Naive thymus-derived CD8-positive, alpha-beta T cell (primary cell): ENCODE measurements at regions not wholly inside any gene's neighbourhood (a gene's known extent, or its start where the extent isn't known, plus 50 kb on each side); places are given as distances from the start of the nearest gene placed in this dataset.
"Not testable (repeated sequence)": the region's sequence is repeated elsewhere in the genome, so short reads cannot be mapped to it uniquely, and the experiment has no call there.

Experiments used
- ATAC-seq, 2 donors: fragments of 150-1000 bp; cut with Tn5 transposase in 1 of 2; sonication (Bioruptor Pico), chemical (Tn5 transposase) in 1 of 2; 1 replicate in 1 of 2; 2 replicates in 1 of 2; pipeline ENCODE4 v1.10.0; 2021; ENCODE audit warnings: mild to moderate bottlenecking in 2 of 2, moderate library complexity in 2 of 2
- POLR2A ChIA-PET: fragments of 350-600 bp; sonication (Branson Sonifier 250); formaldehyde crosslinking; loops from one replicate; lab custom pipeline; 2021; ENCODE audit warnings: antibody characterized with exemption; lab: Charles Lee
- DNase-seq, 10 donors: peaks; one replicate each; pipeline versions ENCODE4 v3.0.0 to v3.0.0-alpha.2; 2020 to 2022
- H3K27ac Mint-ChIP-seq, 10 donors: one replicate each; pipeline ENCODE4 v1.8.0; 2020 to 2022; ENCODE audit warnings: mild to moderate bottlenecking in 10 of 10, mixed read lengths in 10 of 10, moderate library complexity in 4 of 10, inconsistent platforms in 1 of 10
- H3K27me3 Mint-ChIP-seq, 5 donors: one replicate each; pipeline ENCODE4 v1.8.0; 2021 to 2022; ENCODE audit warnings: mixed read lengths in 5 of 5
- H3K36me3 Mint-ChIP-seq, 3 donors: one replicate each; pipeline ENCODE4 v1.8.0; 2020 to 2022; ENCODE audit warnings: mixed read lengths in 3 of 3, mild to moderate bottlenecking in 2 of 3, inconsistent platforms in 1 of 3
- H3K4me1 Mint-ChIP-seq, 4 donors: one replicate each; pipeline ENCODE4 v1.8.0; 2021 to 2022; ENCODE audit warnings: mixed read lengths in 4 of 4
- H3K4me3 Mint-ChIP-seq, 10 donors: one replicate each; pipeline ENCODE4 v1.8.0; 2020 to 2022; ENCODE audit warnings: mild to moderate bottlenecking in 10 of 10, mixed read lengths in 10 of 10, moderate library complexity in 6 of 10, inconsistent platforms in 1 of 10
- H3K9me3 Mint-ChIP-seq, 9 donors: one replicate each; pipeline ENCODE4 v1.8.0; 2020 to 2022; ENCODE audit warnings: mixed read lengths in 9 of 9, mild to moderate bottlenecking in 3 of 9, inconsistent platforms in 1 of 9, moderate library complexity in 1 of 9

GRCh38 chr11:109521571-109522086, 99.6 kb downstream of the C11orf87 start:
- Mint-ChIP-seq H3K27ac (no peak overlapping the region), H3K4me1 (no peaks in the 10 kb centered on the region), H3K9me3 (peaks cover 0 to 20% (median 6%) of the 10 kb centered on the region in 9 donors), H3K4me3 (no peak overlapping the region), H3K36me3 (no peaks in the 10 kb centered on the region), H3K27me3 (no peaks in the 10 kb centered on the region)
- POLR2A ChIA-PET = no interaction called here
- no peak for ATAC-seq
- DNase-seq = no peak

DNA sequence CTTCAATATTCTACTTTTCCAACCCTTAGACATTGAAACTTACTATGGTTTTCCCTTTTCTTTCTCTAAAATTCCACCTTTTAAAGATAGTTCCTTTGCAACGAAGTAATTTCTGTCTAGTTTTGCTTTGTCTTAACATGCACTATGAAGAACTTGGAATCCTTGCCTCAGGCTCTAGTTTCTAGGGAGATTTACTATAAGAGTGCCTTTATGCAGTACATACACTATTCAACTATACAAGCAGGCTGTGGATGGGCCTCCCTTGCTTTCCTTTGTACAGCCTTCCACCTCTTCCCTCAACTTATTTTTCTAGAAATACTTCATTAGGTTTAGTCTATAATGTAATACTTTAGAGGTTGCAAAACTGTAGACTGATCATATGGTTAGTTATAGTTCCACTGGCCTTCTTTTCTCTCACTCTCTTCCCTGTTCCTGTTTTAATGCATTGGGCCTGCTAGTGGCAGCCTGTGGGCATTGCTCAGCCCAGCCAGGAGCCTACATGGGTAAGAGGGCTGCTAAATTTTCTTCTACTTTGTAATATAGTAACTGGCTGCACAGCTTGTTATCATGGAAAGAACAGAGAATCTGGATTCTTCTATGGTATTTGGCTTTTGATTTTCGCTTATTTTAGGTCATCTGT, 100.2 kb downstream of the C11orf87 start:
- H3K27me3 Mint-ChIP-seq = no peaks in the 10 kb centered on the region
- POLR2A ChIA-PET = no interaction called here
- no peak for ATAC-seq
- H3K27ac Mint-ChIP-seq = no peak overlapping the region
- no peak overlapping the region for H3K4me3 Mint-ChIP-seq
- H3K36me3 Mint-ChIP-seq = no peaks in the 10 kb centered on the region
- no peaks in the 10 kb centered on the region for H3K4me1 Mint-ChIP-seq
- DNase-seq = no peak
- H3K9me3 Mint-ChIP-seq = peaks cover 0 to 20% (median 6%) of the 10 kb centered on the region in 9 donors

GRCh38 chr11:109525636-109526035, 103.6 kb downstream of the C11orf87 start:
- POLR2A ChIA-PET, DNase-seq, H3K27ac Mint-ChIP-seq, ATAC-seq, H3K4me1 Mint-ChIP-seq, H3K27me3 Mint-ChIP-seq, H3K36me3 Mint-ChIP-seq, H3K4me3 Mint-ChIP-seq: not testable (repeated sequence)
- H3K9me3 Mint-ChIP-seq = peaks cover 0 to 20% (median 6%) of the 10 kb centered on the region in 9 donors

- DNase-seq = no peak
- Mint-ChIP-seq H3K4me3 (no peak overlapping the region), H3K27me3 (no peaks in the 10 kb centered on the region), H3K27ac (no peak overlapping the region), H3K9me3 (peaks cover 0 to 20% (median 6%) of the 10 kb centered on the region in 9 donors), H3K4me1 (no peaks in the 10 kb centered on the region), H3K36me3 (no peaks in the 10 kb centered on the region)
- no peak for ATAC-seq
- POLR2A ChIA-PET = no interaction called here
These were observed 104.1 kb downstream of the C11orf87 start for GRCh38 chr11:109526061-109526460.

DNA sequence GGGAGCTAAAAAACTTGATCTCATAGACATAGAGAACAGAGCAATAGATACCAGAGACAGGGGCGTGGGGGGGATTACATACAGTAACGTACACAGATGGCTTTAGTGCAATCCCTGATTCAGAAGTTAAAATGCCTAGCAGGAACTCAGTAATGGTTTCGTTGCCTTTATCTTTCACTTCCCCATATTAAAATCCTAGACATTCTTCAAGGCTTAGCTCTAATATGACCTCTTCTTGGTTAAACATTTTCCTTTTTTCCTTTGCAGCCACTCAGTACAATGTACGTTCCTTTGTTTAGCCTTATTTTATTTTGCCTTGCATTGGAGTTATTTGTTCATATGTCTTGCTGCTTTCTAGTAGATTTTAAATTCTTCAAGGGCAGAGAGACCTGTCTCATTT, 104.9 kb downstream of the C11orf87 start:
- H3K9me3 Mint-ChIP-seq = peaks cover 0 to 20% (median 6%) of the 10 kb centered on the region in 9 donors
- POLR2A ChIA-PET = no interaction called here

DNA sequence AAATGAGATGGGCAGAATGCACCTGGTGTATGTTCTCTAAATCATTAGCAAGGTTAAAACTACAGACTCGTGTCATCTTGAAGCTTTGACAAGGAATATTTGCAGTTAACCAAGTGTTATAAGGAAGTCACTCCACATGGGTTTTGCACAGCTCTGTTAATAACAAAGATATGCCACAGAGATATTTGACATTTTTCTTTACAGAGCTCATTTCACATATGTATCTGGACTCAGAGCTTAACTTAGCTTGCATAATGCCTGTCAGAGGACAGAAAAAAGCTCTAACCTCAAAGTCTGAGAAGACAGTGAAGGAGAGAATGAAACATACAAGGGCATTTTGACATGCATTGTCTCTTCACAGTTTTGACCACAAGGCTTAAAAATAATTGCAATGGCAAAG, 105.5 kb downstream of the C11orf87 start:
- no peaks in the 10 kb centered on the region for H3K27me3 Mint-ChIP-seq
- no peak overlapping the region for H3K27ac Mint-ChIP-seq
- POLR2A ChIA-PET = no interaction called here
- H3K9me3 Mint-ChIP-seq = peaks cover 0 to 16% (median 6%) of the 10 kb centered on the region in 9 donors
- H3K4me1 Mint-ChIP-seq = no peaks in the 10 kb centered on the region
- no peaks in the 10 kb centered on the region for H3K36me3 Mint-ChIP-seq
- ATAC-seq (no peak), DNase-seq (no peak)
- no peak overlapping the region for H3K4me3 Mint-ChIP-seq

More for the DNA sequence above, 104.9 kb downstream of the C11orf87 start:
- ATAC-seq (no peak), DNase-seq (no peak)
- H3K27ac Mint-ChIP-seq = no peak overlapping the region
- H3K27me3 Mint-ChIP-seq = no peaks in the 10 kb centered on the region
- no peak overlapping the region for H3K4me3 Mint-ChIP-seq
- no peaks in the 10 kb centered on the region for H3K4me1 Mint-ChIP-seq
- H3K36me3 Mint-ChIP-seq = no peaks in the 10 kb centered on the region

- Mint-ChIP-seq H3K4me3 (no peak overlapping the region), H3K27ac (no peak overlapping the region), H3K36me3 (peaks cover 0 to 7% (median 0%) of the 10 kb centered on the region in 3 donors), H3K9me3 (peaks cover 0 to 16% (median 6%) of the 10 kb centered on the region in 9 donors), H3K27me3 (peaks cover 0 to 3% (median 0%) of the 10 kb centered on the region in 5 donors), H3K4me1 (no peaks in the 10 kb centered on the region)
- ATAC-seq (no peak), DNase-seq (no peak)
- POLR2A ChIA-PET = no interaction called here
These were observed 125.5 kb downstream of the C11orf87 start for GRCh38 chr11:109547356-109548027.

GRCh38 chr11:109552376-109552775, 130.4 kb downstream of the C11orf87 start:
- H3K9me3 Mint-ChIP-seq = peaks cover 0 to 4% (median 0%) of the 10 kb centered on the region in 9 donors
- no peak for DNase-seq
- H3K4me1 Mint-ChIP-seq = no peaks in the 10 kb centered on the region
- H3K27me3 Mint-ChIP-seq = peaks cover 0 to 3% (median 0%) of the 10 kb centered on the region in 5 donors
- POLR2A ChIA-PET = no interaction called here
- H3K4me3 Mint-ChIP-seq = no peak overlapping the region
- ATAC-seq = no peak
- no peak overlapping the region for H3K27ac Mint-ChIP-seq
- H3K36me3 Mint-ChIP-seq = no peaks in the 10 kb centered on the region

GRCh38 chr11:109553284-109553683, 131.3 kb downstream of the C11orf87 start:
- no peak for DNase-seq
- Mint-ChIP-seq H3K36me3 (no peaks in the 10 kb centered on the region), H3K4me3 (no peak overlapping the region), H3K27ac (no peak overlapping the region), H3K27me3 (peaks cover 0 to 3% (median 0%) of the 10 kb centered on the region in 5 donors), H3K9me3 (peaks cover 0 to 6% (median 2%) of the 10 kb centered on the region in 9 donors), H3K4me1 (no peaks in the 10 kb centered on the region)
- POLR2A ChIA-PET = no interaction called here
- ATAC-seq = no peak

DNA sequence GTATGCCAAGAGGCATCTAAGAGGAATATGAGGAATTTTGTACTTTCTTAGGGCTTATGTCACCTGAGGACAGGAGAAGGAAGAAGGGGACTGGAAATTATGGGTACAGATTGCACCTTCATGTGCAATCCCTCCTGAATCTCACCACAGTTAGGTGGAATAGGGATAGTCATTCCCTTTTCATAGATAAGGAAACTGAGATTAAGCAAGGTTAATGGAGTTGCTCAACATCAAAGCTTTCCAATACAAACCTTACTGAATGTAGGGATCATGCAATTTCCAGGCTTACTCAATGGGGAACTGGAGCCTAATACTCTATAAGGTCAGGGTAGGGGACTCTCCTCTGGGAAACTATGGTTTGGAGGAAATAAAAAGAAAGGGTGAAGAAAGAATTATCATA, 133.0 kb downstream of the C11orf87 start:
- no peaks in the 10 kb centered on the region for H3K4me1 Mint-ChIP-seq
- no peaks in the 10 kb centered on the region for H3K36me3 Mint-ChIP-seq
- H3K27me3 Mint-ChIP-seq = no peaks in the 10 kb centered on the region
- no peak overlapping the region for H3K4me3 Mint-ChIP-seq
- ATAC-seq (no peak), DNase-seq (no peak)
- peaks cover 0 to 16% (median 5%) of the 10 kb centered on the region in 9 donors for H3K9me3 Mint-ChIP-seq
- no peak overlapping the region for H3K27ac Mint-ChIP-seq
- POLR2A ChIA-PET = no interaction called here

DNA sequence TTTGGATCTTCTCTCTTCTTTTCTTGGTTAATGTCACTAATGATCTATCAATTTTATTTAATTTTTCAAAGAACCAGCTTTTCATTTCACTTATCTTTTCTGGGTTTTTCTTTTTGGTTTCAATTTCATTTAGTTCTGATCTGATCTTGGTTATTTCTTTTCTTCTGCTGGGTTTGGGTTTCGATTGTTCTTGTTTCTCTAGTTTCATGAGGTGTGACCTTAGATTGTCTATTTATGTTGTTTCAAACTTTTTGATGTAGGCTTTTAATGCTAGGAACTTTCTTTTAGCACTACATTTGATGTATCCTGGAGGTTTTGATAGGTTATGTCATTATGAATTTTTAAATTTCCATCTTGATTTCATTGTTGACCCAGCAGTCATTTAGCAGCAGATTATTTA, 142.3 kb downstream of the C11orf87 start:
- DNase-seq (no peak), ATAC-seq (no peak)
- H3K9me3 Mint-ChIP-seq = peaks cover 5 to 27% (median 12%) of the 10 kb centered on the region in 9 donors
- POLR2A ChIA-PET = no interaction called here
- no peaks in the 10 kb centered on the region for H3K4me1 Mint-ChIP-seq
- peaks cover 0 to 12% (median 0%) of the 10 kb centered on the region in 3 donors for H3K36me3 Mint-ChIP-seq
- peaks cover 2 to 12% (median 4%) of the 10 kb centered on the region in 5 donors for H3K27me3 Mint-ChIP-seq
- no peak overlapping the region for H3K4me3 Mint-ChIP-seq
- no peak overlapping the region for H3K27ac Mint-ChIP-seq

DNA sequence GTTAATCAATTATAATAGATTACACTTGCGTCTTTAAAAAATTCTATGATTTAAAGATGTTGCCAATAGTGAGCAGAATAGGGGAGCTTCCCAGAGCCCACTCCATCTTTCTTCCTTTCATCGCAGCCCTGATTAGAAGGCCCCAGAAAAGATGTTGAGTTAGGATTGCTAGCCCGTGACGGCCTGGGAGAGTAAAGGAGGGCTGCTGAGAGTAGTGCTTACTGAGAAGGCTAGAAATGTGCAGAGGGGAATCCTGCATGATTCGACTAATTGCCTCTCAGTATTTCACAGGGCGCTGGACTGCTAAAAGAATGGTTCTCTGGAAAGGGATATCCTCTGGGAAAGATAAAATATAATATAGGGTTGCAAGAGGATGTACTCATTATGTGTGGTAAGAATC, 160.5 kb downstream of the C11orf87 start:
- Mint-ChIP-seq H3K4me1 (no peaks in the 10 kb centered on the region), H3K27me3 (no peaks in the 10 kb centered on the region), H3K9me3 (peaks cover 0 to 8% (median 0%) of the 10 kb centered on the region in 9 donors), H3K4me3 (no peak overlapping the region), H3K27ac (no peak overlapping the region), H3K36me3 (no peaks in the 10 kb centered on the region)
- no peak for DNase-seq
- no peak for ATAC-seq
- POLR2A ChIA-PET = no interaction called here
